ENCODE measurements at regions not wholly inside any gene's neighbourhood (a gene's known extent, or its start where the extent isn't known, plus 50 kb on each side); places are given as distances from the start of the nearest gene placed in this dataset.

DNA sequence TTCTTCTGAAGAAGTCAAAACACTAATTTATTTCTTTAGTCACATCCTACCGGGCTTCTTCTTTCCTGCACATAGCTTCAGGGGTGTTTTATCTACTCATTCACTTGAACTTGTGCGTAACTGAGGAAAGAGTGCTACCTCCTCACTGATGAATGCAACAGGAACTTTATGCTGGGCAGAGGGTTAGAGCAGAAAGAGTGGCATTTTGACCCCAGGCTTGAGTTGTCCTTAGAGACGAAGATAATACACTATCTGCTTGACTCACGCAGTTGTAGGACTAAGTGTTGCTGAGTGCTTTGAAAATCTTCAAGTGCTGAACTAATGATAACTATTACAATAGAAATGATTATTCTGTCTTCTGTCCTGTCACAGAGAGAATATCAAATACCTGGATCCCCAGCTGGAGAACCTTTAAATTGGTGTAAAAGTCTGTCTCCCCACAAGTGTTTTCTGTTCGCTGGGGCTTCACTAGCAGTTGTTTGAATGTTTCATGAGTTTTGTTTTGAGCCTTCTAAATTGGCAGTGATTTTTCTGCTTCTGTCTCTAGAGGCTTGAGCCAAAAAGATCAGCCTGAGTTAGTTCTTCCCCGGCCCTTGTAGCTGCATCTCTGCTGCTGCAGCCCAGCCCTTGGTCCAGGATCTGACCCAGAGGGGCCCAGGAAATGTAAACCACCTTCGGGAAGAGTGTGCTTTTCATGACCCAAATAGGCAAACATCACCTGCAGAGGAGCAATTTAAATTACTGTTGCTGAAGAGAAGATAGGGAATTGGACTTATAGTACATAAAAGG is 86.3 kb upstream of the LGALSL start:
- H3K27ac Mint-ChIP-seq, result no peak overlapping the region
- H3K4me1 Mint-ChIP-seq, result no peaks in the 10 kb centered on the region
- DNase-seq (ENCODE audit: low spot score in 2 of 2, unreplicated experiment in 2 of 2), result no peak
- H3K4me3 Mint-ChIP-seq, result no peak overlapping the region
- TF ChIP-seq, protein P1, sequence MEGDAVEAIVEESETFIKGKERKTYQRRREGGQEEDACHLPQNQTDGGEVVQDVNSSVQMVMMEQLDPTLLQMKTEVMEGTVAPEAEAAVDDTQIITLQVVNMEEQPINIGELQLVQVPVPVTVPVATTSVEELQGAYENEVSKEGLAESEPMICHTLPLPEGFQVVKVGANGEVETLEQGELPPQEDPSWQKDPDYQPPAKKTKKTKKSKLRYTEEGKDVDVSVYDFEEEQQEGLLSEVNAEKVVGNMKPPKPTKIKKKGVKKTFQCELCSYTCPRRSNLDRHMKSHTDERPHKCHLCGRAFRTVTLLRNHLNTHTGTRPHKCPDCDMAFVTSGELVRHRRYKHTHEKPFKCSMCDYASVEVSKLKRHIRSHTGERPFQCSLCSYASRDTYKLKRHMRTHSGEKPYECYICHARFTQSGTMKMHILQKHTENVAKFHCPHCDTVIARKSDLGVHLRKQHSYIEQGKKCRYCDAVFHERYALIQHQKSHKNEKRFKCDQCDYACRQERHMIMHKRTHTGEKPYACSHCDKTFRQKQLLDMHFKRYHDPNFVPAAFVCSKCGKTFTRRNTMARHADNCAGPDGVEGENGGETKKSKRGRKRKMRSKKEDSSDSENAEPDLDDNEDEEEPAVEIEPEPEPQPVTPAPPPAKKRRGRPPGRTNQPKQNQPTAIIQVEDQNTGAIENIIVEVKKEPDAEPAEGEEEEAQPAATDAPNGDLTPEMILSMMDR (IDR thresholded peaks at IDR 0.05; ENCODE audit: unreplicated experiment), result no peak
- peaks cover 1% of the 10 kb centered on the region for H3K27me3 Mint-ChIP-seq (ENCODE audit: low read depth)
- H3K36me3 Mint-ChIP-seq, result no peaks in the 10 kb centered on the region
- H3K9me3 Mint-ChIP-seq, result no peaks in the 10 kb centered on the region

GRCh38 chr2:64369706-64370105 is 84.3 kb upstream of the LGALSL start:
- H3K27me3 Mint-ChIP-seq (ENCODE audit: low read depth), result peaks cover 1% of the 10 kb centered on the region
- H3K27ac Mint-ChIP-seq, result no peak overlapping the region
- no peak overlapping the region for H3K4me3 Mint-ChIP-seq
- no peaks in the 10 kb centered on the region for H3K36me3 Mint-ChIP-seq
- DNase-seq (ENCODE audit: low spot score in 2 of 2, unreplicated experiment in 2 of 2), result no peak
- no peaks in the 10 kb centered on the region for H3K9me3 Mint-ChIP-seq
- no peaks in the 10 kb centered on the region for H3K4me1 Mint-ChIP-seq
- TF ChIP-seq, protein P1 (IDR thresholded peaks at IDR 0.05; ENCODE audit: unreplicated experiment), result no peak

DNA sequence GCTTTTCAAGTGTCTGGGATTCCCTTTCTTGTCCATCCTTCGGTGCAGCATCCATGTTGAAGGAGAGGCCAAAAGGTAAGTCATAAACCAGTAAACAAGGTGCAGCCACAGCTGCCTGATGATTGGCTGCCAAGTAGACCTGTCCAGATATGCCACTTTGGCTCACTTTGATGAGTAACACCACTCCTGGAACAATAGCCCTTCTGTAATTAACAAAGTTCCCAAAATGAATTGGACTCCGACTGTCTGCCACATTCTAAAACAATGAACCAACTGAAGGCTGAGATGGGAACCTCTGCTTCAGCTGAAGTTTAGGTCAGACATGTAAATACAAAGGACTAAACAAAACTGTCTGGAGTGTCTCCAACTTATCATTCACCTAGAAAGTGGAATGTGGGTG is 82.2 kb upstream of the LGALSL start:
- no peak for DNase-seq (ENCODE audit: low spot score in 2 of 2, unreplicated experiment in 2 of 2)
- TF ChIP-seq, protein P1 (IDR thresholded peaks at IDR 0.05; ENCODE audit: unreplicated experiment), result no peak
- Mint-ChIP-seq H3K36me3 (no peaks in the 10 kb centered on the region), H3K4me1 (no peaks in the 10 kb centered on the region), H3K27ac (no peak overlapping the region), H3K4me3 (no peak overlapping the region), H3K9me3 (no peaks in the 10 kb centered on the region), H3K27me3 (ENCODE audit: low read depth) (peaks cover 1% of the 10 kb centered on the region)

DNA sequence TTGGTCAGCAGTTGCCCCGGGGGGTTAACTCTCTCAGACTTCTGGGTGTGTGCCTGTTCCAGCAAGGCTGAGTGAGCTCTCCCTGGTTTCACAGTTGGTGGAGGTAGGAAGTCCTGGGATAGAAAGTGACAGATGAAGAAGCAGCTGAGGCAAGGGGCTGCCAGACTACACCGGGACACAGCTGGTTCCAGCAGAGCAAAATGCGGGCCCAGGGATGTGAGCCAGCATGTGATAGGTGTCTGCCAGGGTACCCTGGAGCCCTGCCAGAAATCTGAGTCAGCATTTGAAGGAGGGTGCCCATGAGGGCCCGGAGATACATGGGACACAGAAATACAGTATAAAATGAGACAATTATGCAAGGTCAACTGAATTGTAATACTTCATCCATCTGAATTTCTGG is 79.3 kb upstream of the LGALSL start:
- peaks cover 5% of the 10 kb centered on the region for H3K4me1 Mint-ChIP-seq
- H3K4me3 Mint-ChIP-seq, result no peak overlapping the region
- TF ChIP-seq, protein P1 (IDR thresholded peaks at IDR 0.05; ENCODE audit: unreplicated experiment), result no peak
- H3K27me3 Mint-ChIP-seq (ENCODE audit: low read depth), result peaks cover 4% of the 10 kb centered on the region
- H3K9me3 Mint-ChIP-seq, result peaks cover 3% of the 10 kb centered on the region
- no peaks in the 10 kb centered on the region for H3K36me3 Mint-ChIP-seq
- no peak overlapping the region for H3K27ac Mint-ChIP-seq
- DNase-seq (ENCODE audit: low spot score in 2 of 2, unreplicated experiment in 2 of 2), result no peak

DNA sequence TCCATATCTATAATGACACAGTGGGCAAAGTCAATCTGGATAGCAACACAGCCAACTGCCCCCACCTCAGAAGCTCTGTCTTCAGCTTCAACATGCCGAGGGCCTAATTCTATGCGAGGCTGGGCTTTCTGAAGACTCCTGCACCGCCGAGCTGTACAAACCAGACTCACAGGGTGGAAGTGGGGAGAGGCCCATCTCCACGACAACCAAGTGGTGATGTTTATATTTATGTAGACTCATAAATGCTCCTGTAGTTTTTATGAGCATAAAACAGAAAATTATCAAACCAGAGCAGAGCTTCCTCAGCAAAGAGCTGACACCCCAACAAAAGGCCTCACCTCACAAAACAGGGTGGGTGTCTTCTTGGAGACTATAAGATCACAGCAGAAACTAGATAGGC is 77.0 kb upstream of the LGALSL start:
- Mint-ChIP-seq H3K36me3 (no peaks in the 10 kb centered on the region), H3K4me3 (no peak overlapping the region), H3K27ac (peak overlapping the region; percentile 27), H3K9me3 (peaks cover 3% of the 10 kb centered on the region), H3K4me1 (peaks cover 5% of the 10 kb centered on the region), H3K27me3 (ENCODE audit: low read depth) (peaks cover 4% of the 10 kb centered on the region)
- DNase-seq (ENCODE audit: low spot score in 2 of 2, unreplicated experiment in 2 of 2), result no peak
- TF ChIP-seq, protein P1 (IDR thresholded peaks at IDR 0.05; ENCODE audit: unreplicated experiment), result no peak
